Activated T-cell treated with anti-CD3 and anti-CD28 coated beads, Interleukin-2, amount 50 U/mL, for 24 hours (primary cell): ENCODE measurements at regions not wholly inside any gene's neighbourhood (a gene's known extent, or its start where the extent isn't known, plus 50 kb on each side); places are given as distances from the start of the nearest gene placed in this dataset.

Source experiments
- DNase-seq: peaks from one replicate; pipeline ENCODE4 v3.0.0-alpha.2; 2020
- H3K27ac Mint-ChIP-seq: 2 replicates; pipeline ENCODE4 v1.8.0; 2020; ENCODE audit warnings: mild to moderate bottlenecking, mixed read lengths
- H3K27me3 Mint-ChIP-seq: 2 replicates; pipeline ENCODE4 v1.8.0; 2020; ENCODE audit warnings: mixed read lengths
- H3K36me3 Mint-ChIP-seq: 2 replicates; pipeline ENCODE4 v1.8.0; 2020; ENCODE audit warnings: low read depth, mixed read lengths
- H3K4me1 Mint-ChIP-seq: 2 replicates; pipeline ENCODE4 v1.8.0; 2020; ENCODE audit warnings: low read depth, mixed read lengths
- H3K4me3 Mint-ChIP-seq: 2 replicates; pipeline ENCODE4 v1.8.0; 2020; ENCODE audit warnings: mild to moderate bottlenecking, moderate library complexity, mixed read lengths
- H3K9me3 Mint-ChIP-seq: 2 replicates; pipeline ENCODE4 v1.8.0; 2020; ENCODE audit warnings: mixed read lengths

DNA sequence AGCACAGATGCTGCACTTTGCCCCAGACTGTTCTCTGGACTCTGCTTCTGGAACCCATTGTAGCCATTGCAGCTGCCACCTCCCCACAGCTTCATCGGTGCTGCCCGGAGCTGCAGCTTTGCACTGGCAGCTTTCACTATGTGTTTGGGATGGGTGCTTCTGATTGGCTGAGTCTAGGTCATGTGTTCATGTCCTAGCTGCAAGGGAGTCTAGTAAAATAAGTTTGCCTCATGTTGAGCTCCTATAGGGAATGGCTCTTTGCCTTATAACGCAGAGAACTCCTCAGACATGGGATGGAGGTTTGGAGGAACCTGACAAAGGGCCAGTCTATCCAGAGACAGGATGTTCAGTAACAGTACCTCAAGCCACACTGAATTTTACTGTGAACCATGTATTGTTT, 268.0 kb downstream of the BMP7 start:
- Mint-ChIP-seq H3K4me3 (no peak overlapping the region), H3K4me1 (no peaks in the 10 kb centered on the region), H3K27ac (no peak overlapping the region), H3K9me3 (peaks cover 11% of the 10 kb centered on the region), H3K36me3 (no peaks in the 10 kb centered on the region), H3K27me3 (no peaks in the 10 kb centered on the region)
- no peak for DNase-seq

DNA sequence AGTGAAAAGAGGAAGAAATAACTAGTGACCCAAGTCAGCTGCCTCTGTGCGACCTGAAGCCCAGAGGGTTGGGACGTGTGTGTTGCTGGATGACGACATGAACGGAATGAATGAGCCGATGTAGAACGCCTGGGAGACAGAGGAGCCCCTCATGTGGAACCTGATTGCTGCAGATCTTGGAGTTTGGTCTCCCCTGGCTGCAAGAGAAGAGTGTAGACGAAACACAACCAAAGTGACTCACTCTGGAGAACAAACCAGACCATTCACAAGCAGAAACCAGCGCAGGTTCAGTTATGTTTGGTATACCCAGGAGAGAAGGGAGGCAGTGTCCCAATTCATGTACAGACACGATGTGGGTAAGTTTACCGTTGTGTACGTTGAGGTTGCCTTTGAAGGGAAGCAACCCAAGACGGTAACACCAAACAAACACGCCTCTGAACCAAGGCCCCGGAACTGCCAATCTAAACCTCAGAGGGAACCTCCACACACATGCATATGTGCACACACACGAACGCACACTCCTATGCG, 265.9 kb downstream of the BMP7 start:
- H3K27ac Mint-ChIP-seq = no peak overlapping the region
- no peak for DNase-seq
- no peaks in the 10 kb centered on the region for H3K36me3 Mint-ChIP-seq
- H3K4me3 Mint-ChIP-seq = no peak overlapping the region
- no peaks in the 10 kb centered on the region for H3K4me1 Mint-ChIP-seq
- peaks cover 6% of the 10 kb centered on the region for H3K27me3 Mint-ChIP-seq
- H3K9me3 Mint-ChIP-seq = peaks cover 11% of the 10 kb centered on the region

GRCh38 chr20:57001126-57001767, 265.2 kb downstream of the BMP7 start:
- H3K4me3 Mint-ChIP-seq = no peak overlapping the region
- H3K4me1 Mint-ChIP-seq = no peaks in the 10 kb centered on the region
- no peak for DNase-seq
- H3K36me3 Mint-ChIP-seq = no peaks in the 10 kb centered on the region
- no peak overlapping the region for H3K27ac Mint-ChIP-seq
- peaks cover 11% of the 10 kb centered on the region for H3K9me3 Mint-ChIP-seq
- peaks cover 10% of the 10 kb centered on the region for H3K27me3 Mint-ChIP-seq

GRCh38 chr20:57002066-57002570, 264.3 kb downstream of the BMP7 start:
- Mint-ChIP-seq H3K4me3 (no peak overlapping the region), H3K4me1 (no peaks in the 10 kb centered on the region), H3K9me3 (peaks cover 11% of the 10 kb centered on the region), H3K36me3 (no peaks in the 10 kb centered on the region), H3K27ac (no peak overlapping the region), H3K27me3 (peaks cover 17% of the 10 kb centered on the region)
- DNase-seq = no peak

DNA sequence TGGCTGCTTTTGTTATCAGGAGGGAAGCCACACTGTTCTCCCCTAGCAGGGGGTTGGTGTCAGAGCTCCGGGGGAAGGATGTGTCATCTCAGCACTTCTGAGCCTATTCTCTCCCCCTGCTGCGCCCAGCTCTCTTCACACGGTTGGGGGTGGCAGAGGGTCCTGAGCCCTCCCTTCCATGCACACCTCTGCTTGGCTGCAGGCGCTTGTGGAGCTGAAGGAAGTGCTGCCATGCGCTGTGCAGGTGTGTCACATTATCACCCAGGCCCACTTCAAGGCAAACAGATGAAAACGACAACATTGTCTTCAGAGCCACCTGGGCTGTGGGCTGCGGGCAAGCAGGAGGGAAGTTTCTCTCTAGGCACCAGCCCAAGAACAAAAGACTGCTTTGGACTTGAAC, 263.4 kb downstream of the BMP7 start:
- Mint-ChIP-seq H3K36me3 (no peaks in the 10 kb centered on the region), H3K27ac (no peak overlapping the region), H3K27me3 (peaks cover 23% of the 10 kb centered on the region), H3K9me3 (peaks cover 10% of the 10 kb centered on the region), H3K4me1 (no peaks in the 10 kb centered on the region), H3K4me3 (no peak overlapping the region)
- DNase-seq = no peak

GRCh38 chr20:57004416-57004815, 262.0 kb downstream of the BMP7 start:
- Mint-ChIP-seq H3K4me3 (no peak overlapping the region), H3K9me3 (no peaks in the 10 kb centered on the region), H3K36me3 (no peaks in the 10 kb centered on the region), H3K27me3 (peaks cover 27% of the 10 kb centered on the region), H3K27ac (no peak overlapping the region), H3K4me1 (no peaks in the 10 kb centered on the region)
- no peak for DNase-seq

DNA sequence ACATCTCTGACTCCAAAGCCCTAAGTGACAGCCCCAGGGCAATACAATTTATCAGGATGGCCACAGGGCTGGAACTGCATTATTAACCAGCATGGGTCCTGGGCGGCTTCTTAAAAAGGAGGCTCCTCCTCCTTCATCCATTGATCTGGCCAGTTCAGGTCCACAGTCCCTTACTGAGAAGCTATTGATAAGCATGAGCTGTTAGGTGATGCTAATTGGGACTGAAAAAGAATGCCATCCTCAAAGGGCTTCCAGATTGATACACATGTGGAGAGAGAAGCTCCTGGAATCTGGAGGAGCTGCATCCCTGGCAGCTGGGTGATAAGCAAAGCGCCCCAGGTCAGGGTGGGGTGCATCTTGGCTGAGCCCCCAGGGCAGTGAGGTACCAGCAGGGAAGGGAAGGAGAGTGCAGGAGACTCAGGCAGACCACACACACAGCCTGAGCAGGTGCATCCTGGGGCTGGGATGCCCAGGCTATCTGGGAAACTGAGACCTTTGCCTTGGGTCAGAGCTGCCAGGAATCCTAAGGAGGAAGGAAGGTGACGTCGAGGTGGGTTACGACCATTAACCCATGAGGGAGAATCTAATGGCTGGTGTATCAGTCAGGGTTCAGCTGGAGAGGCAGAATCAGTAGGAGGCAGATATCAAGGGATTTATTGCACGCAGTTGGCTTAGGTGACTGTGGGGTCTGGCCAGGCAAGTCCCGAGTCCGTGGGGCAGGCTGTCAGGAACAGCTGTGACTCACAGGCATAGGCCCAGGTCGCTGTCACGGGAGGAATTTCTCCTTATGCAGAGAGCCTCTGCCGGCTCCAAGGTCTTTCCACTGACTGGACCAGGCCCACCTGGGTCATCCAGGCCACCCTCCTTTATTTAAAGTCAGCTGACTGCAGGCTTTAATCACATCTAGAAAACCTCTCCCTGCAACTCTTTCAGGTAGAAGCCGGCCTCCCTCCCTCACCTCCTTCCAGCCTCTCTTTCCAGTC, 261.2 kb downstream of the BMP7 start:
- H3K4me1 Mint-ChIP-seq = no peaks in the 10 kb centered on the region
- H3K36me3 Mint-ChIP-seq = no peaks in the 10 kb centered on the region
- DNase-seq = no peak
- H3K9me3 Mint-ChIP-seq = no peaks in the 10 kb centered on the region
- H3K27me3 Mint-ChIP-seq = peaks cover 34% of the 10 kb centered on the region
- H3K27ac Mint-ChIP-seq = no peak overlapping the region
- no peak overlapping the region for H3K4me3 Mint-ChIP-seq

- Mint-ChIP-seq H3K9me3 (no peaks in the 10 kb centered on the region), H3K4me1 (no peaks in the 10 kb centered on the region), H3K27ac (no peak overlapping the region), H3K27me3 (peaks cover 44% of the 10 kb centered on the region), H3K4me3 (no peak overlapping the region), H3K36me3 (no peaks in the 10 kb centered on the region)
- no peak for DNase-seq
Measured at GRCh38 chr20:57006411-57007170, 259.9 kb downstream of the BMP7 start.

GRCh38 chr20:57007171-57007540, 259.3 kb downstream of the BMP7 start:
- Mint-ChIP-seq H3K36me3 (no peaks in the 10 kb centered on the region), H3K9me3 (no peaks in the 10 kb centered on the region), H3K27me3 (peaks cover 46% of the 10 kb centered on the region), H3K4me1 (no peaks in the 10 kb centered on the region), H3K4me3 (no peak overlapping the region), H3K27ac (no peak overlapping the region)
- no peak for DNase-seq

GRCh38 chr20:57008217-57008616, 258.2 kb downstream of the BMP7 start:
- Mint-ChIP-seq H3K27me3 (peaks cover 55% of the 10 kb centered on the region), H3K27ac (no peak overlapping the region), H3K4me1 (no peaks in the 10 kb centered on the region), H3K9me3 (no peaks in the 10 kb centered on the region), H3K4me3 (no peak overlapping the region), H3K36me3 (no peaks in the 10 kb centered on the region)
- no peak for DNase-seq

DNA sequence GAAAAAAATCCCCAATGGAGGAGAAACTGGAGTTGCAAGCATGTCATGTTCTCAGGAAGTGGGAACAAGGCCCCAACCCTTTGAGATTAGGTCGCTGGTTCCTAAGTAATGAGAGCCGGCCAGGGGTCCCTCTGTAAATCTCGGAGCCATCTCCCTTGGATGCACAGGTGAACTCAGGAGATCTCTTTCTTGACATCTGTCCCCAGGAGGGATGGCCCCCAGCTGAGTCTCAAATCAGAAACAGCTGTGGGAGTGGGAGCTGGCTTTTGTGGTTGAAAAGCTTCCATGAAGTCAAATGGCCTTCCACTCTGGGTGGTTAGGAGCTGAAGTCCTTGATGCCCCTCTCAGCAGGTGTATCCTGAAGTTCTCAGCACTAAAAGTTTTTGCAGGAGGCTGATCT, 257.1 kb downstream of the BMP7 start:
- H3K4me3 Mint-ChIP-seq = no peak overlapping the region
- peaks cover 63% of the 10 kb centered on the region for H3K27me3 Mint-ChIP-seq
- H3K27ac Mint-ChIP-seq = no peak overlapping the region
- no peaks in the 10 kb centered on the region for H3K9me3 Mint-ChIP-seq
- DNase-seq = no peak
- no peaks in the 10 kb centered on the region for H3K4me1 Mint-ChIP-seq
- H3K36me3 Mint-ChIP-seq = no peaks in the 10 kb centered on the region

DNA sequence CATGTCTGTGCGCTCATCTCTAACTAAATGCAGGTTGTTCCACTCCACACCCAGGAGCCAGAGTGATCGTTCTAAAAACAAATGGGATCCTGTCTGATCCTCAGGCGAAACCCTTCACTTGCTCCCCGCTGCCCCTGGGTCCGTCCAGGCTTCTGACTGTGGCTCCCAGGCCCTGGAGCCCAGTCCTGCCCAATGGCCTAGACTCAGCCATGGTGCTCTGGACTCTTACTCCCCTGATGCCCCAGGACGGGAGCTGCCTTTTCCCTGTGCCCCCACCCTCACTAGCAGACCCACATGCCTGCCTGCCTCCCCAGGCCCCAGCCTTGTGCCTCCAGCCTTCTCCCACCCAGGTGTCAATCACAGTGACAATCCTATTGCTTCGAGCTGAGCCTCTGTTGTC, 256.7 kb downstream of the BMP7 start:
- Mint-ChIP-seq H3K36me3 (no peaks in the 10 kb centered on the region), H3K27ac (no peak overlapping the region), H3K9me3 (no peaks in the 10 kb centered on the region), H3K4me3 (no peak overlapping the region), H3K27me3 (peaks cover 67% of the 10 kb centered on the region), H3K4me1 (no peaks in the 10 kb centered on the region)
- no peak for DNase-seq

DNA sequence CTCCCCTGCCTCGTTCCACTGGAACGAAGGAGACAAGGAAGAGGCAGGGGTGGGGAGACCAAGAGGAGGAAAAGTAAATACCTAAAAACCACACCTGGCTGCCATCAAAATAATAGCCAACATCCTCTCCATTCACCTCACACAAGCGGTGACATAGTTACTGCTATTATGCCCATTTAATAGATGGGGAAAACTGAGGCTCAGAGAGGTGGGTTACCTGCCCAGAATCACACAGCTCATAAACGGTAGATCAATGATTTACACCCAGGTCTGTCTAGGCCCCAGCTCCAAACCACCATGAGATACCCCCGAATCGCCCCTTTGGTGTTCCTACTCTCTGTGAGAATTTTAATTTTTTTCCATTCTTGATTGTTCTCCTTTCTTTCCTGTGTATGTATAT, 253.8 kb downstream of the BMP7 start:
- Mint-ChIP-seq H3K27me3 (peaks cover 55% of the 10 kb centered on the region), H3K4me1 (no peaks in the 10 kb centered on the region), H3K27ac (no peak overlapping the region), H3K9me3 (no peaks in the 10 kb centered on the region), H3K36me3 (no peaks in the 10 kb centered on the region), H3K4me3 (no peak overlapping the region)
- no peak for DNase-seq

DNA sequence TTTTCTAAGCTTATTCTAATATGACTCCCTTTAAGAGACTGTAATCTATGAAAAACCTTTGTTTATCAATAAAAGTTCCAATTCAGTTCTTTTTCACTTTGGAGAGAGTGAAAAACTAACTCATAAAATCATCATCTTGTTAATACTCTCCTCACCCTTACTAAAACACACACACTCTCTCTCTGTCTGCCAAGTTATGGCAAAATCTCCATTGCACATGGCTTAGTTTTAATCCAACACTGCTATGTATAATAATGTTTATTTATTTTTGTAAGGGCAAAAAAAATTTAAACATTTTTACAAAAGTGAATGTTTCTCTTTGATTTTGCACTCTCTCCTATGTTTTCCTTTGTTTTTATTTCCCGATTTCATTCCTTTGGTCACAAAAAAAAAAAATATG, 253.2 kb downstream of the BMP7 start:
- no peaks in the 10 kb centered on the region for H3K9me3 Mint-ChIP-seq
- H3K36me3 Mint-ChIP-seq = no peaks in the 10 kb centered on the region
- H3K27ac Mint-ChIP-seq = no peak overlapping the region

More for the DNA sequence above, 253.2 kb downstream of the BMP7 start:
- Mint-ChIP-seq H3K27me3 (peaks cover 50% of the 10 kb centered on the region), H3K4me3 (no peak overlapping the region), H3K4me1 (no peaks in the 10 kb centered on the region)
- DNase-seq = no peak
